ENCODE measurements at regions not wholly inside any gene's neighbourhood (a gene's known extent, or its start where the extent isn't known, plus 50 kb on each side); places are given as distances from the start of the nearest gene placed in this dataset.

DNA sequence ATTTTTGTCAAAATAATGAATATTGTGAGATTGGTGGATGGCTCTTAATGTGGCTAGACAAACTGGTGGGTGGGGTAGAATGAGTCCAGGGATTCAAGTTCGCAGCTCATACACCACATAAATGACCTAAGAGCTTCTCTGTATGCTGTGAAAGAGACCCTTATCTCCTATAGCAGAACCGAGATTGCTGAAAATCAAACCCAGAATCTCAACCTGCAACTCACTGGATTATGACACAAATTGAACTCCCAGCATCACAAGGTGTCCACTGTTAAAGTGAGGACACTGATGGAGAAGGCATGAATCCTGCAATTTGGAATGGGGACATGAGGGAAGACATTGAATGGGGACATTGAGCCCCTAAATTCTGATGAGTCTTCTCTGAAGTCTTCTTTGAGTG is 51.3 kb upstream of the CNKSR3 start:
- no peak for DNase-seq

DNA sequence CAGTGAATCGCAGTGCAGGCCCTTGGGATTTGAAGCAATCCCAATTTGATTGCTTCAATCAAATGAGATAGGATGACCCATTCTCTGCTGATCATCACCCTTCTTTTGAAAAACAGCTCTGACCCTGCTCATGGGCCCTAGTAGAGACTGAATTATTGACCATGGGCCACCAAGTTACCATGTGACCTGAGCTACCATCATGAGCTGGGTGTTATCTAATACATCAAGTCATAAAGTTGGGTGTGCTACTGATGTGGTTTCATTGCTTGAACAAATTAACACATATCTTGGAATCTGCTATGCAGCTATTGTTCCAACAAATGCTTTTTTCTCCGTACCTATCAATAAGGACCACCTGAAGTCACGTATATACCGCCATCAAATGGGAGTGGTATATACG is 54.8 kb upstream of the CNKSR3 start:
- DNase-seq: no peak

DNA sequence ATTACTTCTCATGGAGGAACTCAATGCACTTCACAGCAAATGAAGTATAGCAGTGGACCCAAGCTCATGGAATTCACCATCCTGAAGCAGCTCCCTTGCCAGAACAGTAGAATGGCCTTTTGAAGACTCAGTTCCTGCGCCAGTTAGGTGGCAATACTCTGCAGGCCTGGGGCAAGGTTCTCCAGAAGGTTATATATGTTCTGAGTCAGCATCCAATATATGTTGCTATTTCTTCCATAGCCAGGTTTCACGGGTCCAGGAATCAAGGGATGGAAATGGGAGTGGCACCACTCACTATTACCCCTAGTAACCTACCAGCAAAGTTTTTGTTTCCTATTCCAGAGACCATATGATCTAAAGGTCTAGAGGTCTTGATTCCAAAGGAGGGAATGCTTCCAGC is 56.4 kb upstream of the CNKSR3 start:
- DNase-seq: no peak

DNA sequence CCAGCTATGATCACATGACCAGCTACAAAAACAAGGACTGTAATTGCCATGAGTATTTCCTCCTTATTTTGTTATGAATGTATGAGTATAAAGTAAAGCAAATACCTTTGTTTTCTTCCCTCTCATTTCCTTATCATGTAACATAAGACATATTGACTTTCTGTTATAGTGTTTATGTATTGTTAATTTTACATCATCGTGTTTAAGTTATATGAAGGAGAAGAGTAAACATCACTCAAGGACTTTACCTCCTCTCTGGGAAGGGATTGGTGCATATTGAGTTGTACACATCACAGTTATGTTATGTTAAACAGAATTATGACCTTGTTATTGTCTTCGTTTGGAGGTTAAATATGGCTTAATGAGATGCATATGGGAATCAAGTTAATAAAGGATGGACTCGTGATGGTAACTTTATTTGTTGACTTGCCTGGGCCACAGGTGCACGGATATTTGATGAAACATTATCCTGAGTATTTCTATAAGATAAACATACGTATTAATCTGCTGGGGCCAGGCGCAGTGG is 57.3 kb upstream of the CNKSR3 start:
- no peak for DNase-seq

DNA sequence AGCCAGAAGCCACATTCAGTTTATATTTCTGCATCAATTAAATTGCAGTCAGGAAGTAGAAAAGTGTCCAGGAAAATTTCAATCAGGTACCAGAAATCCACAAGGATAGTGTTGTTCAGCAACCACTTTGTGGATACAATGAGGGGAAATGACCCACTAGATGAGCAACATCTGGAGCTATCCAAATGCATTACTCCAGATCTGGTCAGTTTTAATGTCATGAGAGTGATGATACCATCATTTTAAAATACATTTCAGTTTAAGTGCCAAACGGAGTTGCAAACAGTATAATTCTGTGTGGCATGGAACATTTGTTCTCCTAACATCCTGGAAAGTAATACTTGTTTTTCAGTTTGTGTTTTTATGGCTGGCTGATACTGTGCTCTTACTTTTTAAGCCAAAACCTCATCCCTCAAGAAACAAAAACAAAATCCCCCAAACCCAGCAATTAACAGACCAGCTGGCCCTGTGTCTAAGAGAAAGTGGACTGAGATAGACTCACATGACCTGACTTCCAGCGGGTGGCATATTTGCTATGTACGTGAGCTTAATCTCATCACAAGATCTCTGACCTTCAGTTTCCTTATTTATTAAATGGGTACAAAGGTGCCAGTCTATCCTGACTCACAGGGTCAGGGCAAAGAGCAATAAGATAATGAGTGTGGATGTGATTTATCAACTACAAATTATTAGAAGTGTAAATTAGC is 58.8 kb upstream of the CNKSR3 start:
- no peak for DNase-seq

DNA sequence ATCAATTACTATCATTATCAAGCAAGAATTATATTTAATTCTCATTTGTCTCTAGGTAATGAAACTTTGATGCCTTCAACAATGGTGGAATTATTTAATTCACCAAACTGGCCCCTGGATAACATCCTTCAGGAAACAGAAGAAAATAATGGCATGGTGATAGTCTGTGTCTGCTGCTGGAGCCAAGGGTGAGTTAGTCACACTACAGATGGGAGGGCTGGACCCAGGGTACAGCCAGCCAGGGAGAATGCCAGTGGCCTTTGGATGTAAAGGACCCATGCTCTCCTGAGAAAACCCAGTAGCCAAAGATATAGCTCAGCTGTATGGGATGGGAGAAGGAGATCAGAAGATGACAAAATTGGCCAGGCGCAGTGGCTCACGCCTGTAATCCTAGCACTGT is 60.0 kb upstream of the CNKSR3 start:
- DNase-seq: no peak

DNA sequence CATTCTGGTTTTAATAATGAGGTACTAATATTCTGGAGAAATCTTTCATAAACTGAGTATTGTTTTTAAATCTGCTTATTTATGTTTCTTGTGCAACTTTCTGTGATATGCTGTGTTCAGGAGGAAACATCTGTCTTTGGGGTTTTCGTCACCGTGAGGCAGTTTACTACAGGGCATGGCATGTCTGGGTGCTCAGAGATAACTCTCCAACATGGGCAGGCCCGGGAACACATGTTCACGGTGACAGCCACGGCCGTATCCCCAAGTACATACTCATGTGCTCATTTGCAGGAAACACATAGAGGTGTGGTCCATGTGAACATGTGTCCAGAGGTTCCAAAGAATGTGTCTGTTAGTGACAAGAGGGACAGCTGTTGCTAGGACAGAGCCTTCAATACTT is 62.1 kb upstream of the CNKSR3 start:
- DNase-seq: no peak

DNA sequence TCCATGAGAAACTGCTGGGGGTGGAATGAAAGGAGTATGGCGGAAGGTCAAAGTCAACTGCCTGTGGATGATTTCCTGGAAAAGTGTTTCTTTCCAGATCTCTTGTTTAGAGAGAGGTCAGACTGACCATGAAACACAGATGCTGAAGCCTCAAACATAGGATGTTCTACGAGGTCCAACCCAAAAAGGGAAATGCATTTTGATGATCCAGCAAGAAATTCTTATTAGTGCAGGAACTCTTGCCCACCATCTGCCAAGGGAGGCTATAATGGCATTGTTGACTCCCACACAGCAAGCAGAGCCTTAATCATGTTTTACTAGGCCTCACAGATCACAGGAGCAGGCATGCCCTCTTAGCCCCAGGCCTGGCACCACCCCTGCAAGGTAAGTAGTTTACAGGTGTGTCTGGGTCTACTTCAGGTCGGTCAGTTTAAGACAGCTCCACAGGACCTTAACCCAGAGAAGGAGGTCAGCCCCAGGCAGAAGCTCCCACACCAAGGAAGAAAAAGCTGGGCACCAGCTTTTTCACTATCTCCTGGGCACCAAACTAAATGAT is 67.6 kb upstream of the CNKSR3 start:
- no peak for DNase-seq

DNA sequence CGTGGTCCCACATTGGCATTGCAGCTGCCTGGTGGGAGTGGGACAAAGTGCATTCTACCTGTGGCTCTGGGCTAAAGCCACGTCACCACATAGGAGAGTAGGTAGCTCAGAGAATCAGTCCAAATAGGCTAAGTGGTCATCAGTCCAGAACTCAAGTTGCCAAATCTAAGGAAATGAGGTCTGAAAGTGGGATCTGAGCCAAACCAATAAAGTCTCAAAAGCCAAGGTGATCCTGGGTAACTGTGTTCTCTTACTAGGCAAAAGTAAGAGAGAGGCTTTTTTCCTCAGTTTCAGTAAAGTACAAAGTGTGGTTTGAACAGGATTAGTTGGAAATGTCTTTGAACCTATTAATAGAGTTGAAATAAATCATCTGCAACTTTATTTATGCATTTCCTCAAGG is 68.6 kb upstream of the CNKSR3 start:
- no peak for DNase-seq

DNA sequence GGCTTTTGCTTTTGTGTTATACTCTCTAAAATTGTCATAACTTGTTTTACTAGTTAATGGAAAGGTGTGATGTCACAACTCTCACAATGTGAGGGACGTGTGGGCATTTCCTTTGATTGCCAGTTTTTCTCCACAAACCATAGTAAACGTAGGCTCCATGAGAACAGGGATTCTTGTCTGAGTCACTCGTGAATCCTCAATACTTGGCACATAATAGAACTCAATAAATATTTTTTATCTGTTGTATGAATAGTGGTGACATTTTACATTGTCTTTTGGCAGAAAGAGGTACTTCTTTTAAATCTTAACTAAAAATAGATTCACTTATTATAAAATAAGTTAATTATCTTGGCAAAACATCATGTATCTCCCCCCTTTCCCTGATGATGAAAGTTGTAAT is 69.0 kb upstream of the CNKSR3 start:
- no peak for DNase-seq

DNA sequence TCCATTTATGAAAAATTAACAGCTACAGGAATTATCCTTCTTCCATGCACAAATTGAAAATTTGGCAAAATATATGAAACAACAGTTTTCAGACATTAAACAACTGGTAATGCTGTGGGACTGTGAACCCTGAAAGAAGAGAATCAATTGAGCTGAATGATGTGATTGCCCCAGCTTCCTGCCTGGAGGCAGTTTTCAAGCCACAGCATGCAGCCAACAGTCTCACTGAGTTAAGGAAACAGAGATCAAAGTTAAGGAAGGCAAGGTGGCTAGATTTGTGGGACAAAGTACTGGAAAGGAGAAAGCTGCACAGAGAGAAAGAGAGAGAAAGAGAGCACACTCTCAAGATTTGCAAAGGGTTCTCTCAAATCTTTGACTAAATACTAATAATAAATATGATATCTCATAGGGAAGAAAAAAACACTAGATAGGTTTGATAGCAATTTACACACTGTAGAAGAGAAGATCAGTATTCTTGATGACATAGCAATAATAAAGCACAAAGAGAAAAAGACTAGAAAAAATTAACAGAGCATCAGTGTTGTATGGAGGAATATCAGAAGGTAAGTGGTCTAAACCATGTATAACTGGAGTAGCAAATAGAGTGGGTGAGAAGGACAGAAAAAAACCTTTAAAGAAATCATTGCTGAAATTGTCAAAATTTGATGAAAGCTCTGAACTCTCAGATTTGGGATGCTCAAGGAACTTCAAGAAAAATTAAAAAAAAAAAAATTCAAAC is 70.1 kb upstream of the CNKSR3 start:
- DNase-seq: no peak

DNA sequence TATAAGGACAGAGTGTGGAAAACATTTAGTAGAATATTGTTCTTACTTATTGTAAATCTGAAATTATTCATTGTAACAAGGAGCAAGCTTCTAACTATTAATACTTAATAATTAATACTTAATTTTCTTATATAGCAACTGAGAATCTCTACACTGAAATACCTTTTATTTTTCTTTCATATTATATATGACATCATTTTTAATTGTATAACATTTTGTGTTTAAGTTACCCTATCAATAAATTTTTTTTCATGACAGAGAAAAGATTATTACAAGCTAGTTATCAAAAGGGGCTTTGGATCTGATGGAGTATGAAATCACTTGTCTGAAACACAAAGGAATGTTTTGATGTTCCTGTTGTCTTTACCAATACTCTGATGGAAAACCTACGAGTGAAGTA is 72.2 kb upstream of the CNKSR3 start:
- DNase-seq: no peak

DNA sequence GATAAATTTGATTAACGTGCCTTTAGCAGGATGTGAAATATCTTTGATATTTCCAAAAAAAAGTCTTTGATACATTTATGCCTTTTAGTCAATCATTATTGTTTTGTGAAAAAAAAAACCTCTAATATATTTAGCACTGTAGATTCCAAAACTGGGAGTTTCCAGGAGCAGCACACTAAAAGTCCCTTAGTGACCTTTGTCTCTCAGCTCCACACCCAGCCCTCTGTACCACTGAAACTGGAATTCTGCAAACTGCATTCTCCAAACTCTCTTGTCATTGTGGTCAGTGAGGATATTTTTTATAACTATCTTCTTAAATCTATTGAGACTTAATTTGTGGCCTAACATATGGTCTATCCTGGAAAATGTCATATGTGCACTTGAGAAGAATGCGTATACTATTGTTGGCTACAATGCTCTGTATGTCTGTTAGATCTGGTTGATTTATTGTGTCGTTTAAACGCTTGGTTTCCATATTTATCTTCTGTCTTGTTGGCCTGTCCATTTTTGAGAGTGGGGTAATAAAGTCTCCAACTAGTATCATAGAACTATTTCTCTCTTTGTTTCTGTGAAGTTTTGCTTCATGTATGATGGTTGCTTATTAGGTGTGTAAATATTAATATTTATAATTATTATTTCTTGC is 73.2 kb upstream of the CNKSR3 start:
- no peak for DNase-seq

DNA sequence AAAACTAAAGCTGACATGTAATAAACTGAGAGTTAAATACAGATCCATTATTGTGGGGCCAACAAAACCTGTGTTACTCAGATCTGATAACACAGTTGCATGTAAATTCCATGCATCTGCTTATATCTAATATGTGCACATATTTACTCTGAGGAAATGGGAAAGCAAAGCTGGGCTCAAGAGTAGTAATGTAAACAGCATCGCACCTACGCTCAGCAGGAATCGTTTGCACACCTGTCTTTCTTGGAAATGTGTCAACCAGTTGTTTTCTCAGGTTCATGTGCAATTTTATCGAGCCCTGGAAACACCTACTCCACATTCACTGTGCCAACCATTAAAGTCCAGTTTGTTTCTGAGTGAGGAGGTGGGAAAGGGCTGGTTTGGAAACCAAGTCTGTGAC is 80.3 kb upstream of the CNKSR3 start:
- DNase-seq: no peak

DNA sequence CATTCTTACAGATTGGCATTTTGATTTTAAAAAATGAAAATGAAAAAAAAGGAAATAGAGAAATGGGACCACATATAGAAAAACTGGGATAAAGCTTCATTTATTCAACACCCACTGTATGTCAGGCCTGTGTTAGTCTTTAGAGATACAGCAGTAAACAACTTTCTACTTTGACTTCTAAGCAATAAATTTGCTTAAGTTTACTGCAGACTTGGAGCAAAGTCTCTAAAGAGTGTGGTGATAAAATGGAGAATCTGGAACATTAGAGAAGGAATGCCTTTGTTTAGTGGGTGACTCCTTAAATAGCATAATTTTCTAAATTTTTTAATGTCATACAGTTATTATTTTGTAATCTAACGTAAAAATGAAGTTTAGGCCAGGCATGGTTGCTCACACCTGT is 80.7 kb upstream of the CNKSR3 start:
- no peak for DNase-seq

DNA sequence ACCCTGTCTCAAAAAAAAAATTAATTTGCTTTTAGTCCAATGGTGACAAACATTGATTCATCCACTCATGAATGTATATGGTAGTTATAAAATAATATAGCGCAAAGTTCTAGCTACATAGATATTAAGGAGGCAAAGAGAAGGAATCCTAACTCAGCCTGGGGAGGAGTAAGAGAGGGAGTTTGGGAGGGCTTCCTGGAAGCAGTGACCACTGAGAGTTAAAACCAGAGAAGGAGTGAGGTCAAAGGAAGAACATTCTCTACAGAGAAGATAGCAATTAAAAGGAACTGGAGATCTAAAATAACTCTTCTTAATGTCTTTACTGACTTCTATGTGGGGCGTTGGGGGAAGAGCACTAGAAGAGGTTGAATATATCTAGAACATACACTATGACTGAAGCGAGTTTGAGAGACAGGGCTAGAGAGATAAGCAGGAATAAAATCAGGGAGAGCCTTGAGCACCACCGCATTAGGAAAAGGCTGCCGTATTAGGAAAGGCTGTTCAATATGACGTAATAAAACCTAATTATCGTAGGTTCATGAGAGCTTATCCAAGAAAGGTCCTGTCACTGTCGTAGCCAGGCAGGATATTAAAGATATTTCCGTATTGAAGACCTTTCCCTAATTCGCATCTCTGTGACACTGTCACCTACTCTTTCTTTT is 81.8 kb upstream of the CNKSR3 start:
- no peak for DNase-seq

DNA sequence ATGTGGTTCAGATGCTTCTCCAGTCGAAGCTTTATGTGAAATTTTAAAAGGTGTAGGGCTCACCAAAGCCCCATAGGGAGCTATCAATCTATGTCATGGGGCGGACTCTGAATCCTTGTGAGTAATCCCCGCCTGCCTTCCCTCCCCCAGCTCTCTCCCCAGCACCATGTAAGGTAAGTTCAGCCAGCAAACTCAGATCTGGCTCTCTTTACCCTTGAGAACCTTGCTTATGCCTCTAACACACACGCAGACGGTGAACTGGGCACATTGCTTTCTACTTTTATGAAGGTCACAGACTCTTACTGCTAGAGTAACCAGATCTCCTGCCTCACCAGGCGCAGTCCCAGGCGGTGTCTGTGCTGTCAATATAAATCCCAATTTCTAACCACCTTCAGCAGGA is 82.6 kb upstream of the CNKSR3 start:
- no peak for DNase-seq

DNA sequence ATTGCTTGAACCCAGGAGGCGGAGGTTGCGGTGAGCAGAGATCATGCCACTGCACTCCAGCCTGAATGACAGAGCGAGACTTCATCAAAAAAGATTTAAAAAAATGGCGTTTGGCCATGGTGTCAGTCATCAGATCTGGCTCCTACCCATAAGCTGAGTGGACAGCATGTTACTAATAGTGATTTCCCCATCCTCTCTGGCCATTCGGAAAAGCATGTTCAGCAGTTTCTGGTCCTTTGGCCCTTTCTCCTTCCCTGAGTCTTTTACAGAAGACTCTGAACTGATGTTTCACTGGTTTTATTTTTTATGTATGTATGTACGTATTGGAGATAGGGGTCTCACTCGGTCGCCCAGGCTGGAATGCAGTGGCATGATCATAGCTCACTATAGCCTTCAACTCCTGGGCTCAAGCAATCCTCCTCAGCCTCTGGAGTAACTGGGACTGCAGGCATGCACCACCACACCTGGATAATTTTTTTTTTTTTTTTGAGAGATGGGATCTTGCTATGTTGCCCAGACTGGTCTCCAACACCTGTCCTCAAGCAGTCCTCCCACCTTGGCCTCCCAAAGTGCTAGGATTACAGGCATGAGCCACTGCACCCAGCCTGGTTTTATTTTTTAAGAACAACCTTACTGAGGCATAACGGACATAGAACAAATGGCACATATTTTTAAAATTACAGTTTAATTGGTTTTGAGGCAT is 84.2 kb upstream of the CNKSR3 start:
- DNase-seq: no peak

DNA sequence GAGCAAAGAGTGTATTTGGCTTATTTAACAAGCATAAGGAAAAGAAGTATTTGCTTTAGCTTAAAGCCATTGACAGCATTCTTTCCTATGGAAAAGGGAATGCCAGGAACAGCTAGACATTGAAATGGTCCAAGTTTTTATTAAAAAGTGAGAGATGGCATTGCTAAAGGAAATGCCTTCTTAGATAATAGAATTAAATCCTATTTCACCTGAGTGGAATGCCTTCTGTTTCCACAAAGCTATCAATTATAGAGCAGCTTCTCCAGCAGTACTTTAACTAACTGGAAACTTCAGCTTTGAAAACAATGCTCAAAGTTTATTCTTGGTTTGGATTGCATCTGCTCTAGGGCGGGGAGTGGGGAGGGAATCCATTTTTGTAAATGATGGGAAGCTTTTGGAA is 85.1 kb upstream of the CNKSR3 start:
- no peak for DNase-seq

DNA sequence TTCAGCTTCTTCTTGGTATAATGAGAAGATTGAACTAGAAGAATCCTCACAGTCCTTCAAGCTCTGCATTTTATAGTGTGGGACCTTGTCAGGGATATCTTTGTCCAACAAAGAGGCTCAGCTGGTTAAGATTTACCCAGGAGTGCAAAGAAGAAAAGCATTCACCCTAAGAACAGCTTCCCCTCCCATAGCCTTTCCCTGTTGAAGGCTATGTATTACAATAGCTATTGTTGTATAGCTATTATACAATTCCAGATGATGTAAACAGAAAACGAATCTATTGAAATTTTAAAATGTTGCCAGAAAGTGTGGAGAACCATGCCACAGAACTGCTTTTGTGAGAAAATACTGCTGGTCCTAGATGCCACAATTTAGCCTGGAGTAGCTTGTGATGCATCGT is 85.5 kb upstream of the CNKSR3 start:
- DNase-seq: no peak

DNA sequence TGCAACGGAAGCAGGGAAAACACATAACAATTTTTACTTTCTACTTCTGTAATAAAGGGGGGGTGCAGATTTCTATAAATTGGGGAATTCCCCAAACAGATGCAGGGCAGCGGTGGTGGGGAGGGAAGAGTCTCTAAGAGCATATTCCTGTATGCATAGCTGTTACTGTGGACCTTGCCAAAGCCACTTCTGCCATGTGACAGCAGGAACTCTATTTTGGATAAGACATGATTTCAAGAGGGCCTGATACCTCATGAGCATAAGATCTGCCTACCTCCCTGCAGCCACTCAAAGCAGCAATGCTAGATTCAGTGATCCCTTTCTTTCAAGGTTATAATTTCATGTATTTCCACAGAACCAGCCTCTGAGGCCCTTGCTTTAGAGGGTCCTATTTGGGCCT is 86.2 kb upstream of the CNKSR3 start:
- DNase-seq: no peak

DNA sequence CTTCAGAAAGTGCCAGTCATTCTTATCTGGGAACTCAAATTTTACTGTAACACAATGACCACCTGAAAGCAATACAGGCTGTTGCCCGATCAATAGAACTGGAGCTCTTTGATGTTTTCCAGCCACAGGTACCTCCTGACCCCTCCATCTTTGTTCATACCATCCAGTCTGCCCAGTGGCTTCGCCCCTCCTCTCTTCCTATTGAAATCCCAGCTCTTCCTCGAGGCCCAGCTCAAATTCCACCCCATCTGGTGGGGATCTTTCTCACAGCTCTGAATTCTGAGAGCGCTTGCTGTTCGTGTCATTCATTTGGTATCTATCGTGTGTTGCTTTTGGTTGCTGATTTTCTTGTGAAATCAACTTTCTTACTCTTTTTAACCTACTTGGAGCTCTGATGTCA is 87.9 kb upstream of the CNKSR3 start:
- no peak for DNase-seq

DNA sequence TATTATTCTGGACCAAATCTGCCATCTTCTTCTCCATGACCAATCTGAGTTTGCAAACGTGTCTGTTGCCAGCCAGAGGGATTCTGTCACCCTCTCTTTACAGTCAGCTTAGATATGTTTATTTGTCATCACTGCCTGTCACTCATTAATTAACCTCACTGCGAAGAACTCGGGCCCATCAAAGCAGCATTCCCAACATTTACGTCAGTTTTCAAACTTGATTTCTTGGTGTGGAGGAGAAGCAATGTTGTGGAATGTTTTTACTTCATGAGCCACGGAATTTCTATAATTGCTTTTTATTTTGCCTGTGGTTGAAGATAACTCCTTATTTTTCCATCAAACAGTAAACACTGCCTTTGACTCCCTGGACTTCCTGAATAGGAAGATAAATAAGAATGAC is 91.8 kb upstream of the CNKSR3 start:
- DNase-seq: no peak

All from NCI-H446 (cell line).